ENCODE measurements at regions not wholly inside any gene's neighbourhood (a gene's known extent, or its start where the extent isn't known, plus 50 kb on each side); places are given as distances from the start of the nearest gene placed in this dataset.

DNA sequence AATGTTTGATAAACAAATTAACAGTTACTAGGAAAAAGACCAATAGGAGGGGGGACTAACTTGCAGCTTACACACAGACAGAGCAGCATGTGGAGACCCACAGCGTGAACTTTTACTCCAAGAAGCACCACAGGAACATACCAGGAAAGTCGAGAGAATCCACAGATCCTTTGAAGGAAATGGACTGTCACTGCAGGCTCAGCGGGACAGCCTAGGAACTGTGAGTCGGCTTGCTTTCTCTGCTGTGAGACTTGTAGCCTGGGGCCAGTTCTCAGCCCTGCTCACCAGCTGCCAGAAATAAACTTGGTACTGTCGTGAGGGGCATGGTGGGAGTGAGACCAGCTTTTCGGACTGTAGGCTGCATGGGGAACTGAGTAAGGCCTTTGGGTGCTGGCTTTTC, 1211.5 kb downstream of the PCDH17 start:
- TF ChIP-seq, protein P1, sequence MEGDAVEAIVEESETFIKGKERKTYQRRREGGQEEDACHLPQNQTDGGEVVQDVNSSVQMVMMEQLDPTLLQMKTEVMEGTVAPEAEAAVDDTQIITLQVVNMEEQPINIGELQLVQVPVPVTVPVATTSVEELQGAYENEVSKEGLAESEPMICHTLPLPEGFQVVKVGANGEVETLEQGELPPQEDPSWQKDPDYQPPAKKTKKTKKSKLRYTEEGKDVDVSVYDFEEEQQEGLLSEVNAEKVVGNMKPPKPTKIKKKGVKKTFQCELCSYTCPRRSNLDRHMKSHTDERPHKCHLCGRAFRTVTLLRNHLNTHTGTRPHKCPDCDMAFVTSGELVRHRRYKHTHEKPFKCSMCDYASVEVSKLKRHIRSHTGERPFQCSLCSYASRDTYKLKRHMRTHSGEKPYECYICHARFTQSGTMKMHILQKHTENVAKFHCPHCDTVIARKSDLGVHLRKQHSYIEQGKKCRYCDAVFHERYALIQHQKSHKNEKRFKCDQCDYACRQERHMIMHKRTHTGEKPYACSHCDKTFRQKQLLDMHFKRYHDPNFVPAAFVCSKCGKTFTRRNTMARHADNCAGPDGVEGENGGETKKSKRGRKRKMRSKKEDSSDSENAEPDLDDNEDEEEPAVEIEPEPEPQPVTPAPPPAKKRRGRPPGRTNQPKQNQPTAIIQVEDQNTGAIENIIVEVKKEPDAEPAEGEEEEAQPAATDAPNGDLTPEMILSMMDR (IDR thresholded peaks at IDR 0.05) = no peak
- TF ChIP-seq EZH2 (IDR thresholded peaks at IDR 0.05; ENCODE audit: borderline replicate concordance, insufficient read depth, low read depth, low read length, poor library complexity, severe bottlenecking) = no peak
